GM20431 (cell line): ENCODE measurements at regions not wholly inside any gene's neighbourhood (a gene's known extent, or its start where the extent isn't known, plus 50 kb on each side); places are given as distances from the start of the nearest gene placed in this dataset.
"Not testable (repeated sequence)": the region's sequence is repeated elsewhere in the genome, so short reads cannot be mapped to it uniquely, and the experiment has no call there.

Experiments used
- in situ Hi-C: fragments of 300-500 bp; cut with MseI, MboI; formaldehyde crosslinking; loops from one replicate; pipeline ENCODE4 v1.15.0; 2020; ENCODE audit warnings: low sequenced_read_pairs; ENCODE audit not compliant: unreplicated experiment

DNA sequence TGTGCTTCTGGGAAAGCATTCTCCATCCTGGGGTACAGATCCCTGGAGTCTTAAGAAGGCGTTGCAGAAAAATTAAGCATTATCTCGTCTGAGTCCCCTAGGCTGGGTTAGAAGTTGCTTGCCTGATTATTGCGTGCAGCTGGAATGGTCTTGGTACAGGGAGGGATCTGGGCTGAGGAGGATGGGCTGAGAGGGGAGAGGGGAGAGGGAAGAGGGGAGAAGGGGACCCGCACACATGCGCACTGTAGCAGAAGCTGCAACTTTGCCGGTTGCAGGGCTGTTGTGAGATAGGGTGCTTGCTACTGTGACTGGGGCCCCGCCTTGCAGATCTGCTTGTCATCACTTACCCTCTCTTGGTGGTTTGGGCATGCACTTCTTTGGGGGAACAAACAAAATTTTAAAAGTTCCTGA is 316.8 kb downstream of the DLEU7 start:
- in situ Hi-C loops, result no loop called here

DNA sequence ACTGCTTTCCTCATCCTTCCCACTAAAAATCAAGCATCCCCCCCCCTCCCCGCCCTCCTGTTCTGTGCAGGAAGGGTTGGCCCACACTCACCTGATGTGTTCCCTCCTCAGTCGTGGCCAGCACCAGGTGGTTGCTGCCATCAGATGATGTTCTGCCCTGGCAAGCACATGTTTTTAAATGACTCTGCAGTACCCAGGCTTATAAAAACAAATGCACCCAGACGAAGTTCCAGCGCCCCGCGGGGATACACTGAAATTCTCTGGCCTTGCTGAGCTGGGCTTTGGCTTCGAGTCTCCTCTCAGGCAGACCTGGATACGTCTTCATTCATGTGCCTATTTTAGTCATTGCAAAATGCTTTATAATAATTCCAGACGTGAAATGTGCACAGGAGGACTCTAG is 316.3 kb downstream of the DLEU7 start:
- in situ Hi-C loops, result no loop called here

DNA sequence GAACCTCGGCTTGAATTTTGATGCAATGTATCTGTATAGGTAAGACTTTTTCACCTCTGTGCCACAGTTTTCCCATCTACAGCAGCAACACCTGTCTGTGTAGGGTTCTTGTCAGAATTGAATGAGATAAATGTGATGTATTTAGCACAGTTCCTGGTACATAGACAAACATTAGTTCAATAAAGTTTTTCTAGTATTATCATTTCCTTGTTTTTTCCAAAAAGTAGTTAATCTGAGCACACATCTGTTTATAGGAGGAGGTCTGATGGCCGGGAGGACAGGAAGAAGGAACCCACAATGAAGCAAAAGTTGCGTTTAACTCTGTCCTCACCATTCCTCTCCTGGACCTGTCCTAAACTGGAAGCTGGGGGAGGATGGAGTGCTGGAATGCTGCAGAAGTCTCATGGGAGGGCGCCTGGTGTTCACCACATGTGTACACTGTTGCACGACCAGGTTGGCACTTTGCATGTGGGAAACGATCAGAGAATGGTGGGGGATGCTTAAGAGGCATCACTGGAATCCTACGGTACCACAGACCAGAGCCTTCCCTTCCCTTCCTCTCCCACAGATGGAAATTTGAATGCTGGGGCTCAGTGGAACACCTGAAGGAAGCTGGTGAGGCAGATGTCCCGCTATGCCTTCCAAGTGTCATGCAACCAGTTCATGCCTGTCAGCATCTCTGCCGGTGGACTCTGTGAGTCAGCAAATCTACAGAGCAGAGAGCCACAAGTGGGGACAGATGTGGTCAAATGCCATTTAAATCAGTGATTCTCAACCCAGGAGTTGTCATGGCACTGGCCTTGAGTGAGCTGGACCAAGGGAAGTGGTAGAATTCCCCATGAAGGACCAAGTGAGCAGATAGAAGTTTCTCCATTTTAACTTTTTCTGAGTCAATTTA is 315.6 kb downstream of the DLEU7 start:
- in situ Hi-C loops, result no loop called here

- in situ Hi-C loops, result no loop called here
Measured at GRCh38 chr13:50529154-50529882, 314.2 kb downstream of the DLEU7 start.

GRCh38 chr13:50531917-50532899 is 311.3 kb downstream of the DLEU7 start:
- in situ Hi-C loops, result no loop called here

DNA sequence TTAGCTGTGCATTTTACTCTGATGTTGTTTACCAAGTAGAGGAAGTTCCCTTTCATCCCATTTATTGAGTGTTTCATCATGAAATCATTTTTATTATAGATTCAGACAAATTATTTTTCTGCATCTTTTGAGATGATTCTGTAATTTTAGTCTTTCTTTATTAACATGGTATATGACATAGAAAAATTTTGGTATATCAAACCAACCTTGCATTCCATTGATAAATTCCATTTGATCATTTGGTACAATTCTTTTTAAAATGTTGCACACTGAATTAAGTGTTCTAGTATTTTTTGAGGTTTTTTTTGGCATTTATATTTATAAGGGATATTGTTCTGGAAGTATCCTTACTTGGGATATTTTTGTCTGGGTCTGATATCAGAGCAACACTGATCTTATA is 308.4 kb downstream of the DLEU7 start:
- in situ Hi-C loops, result no loop called here

- in situ Hi-C loops, result no loop called here
Measured at GRCh38 chr13:50537029-50537428, 306.5 kb downstream of the DLEU7 start.

DNA sequence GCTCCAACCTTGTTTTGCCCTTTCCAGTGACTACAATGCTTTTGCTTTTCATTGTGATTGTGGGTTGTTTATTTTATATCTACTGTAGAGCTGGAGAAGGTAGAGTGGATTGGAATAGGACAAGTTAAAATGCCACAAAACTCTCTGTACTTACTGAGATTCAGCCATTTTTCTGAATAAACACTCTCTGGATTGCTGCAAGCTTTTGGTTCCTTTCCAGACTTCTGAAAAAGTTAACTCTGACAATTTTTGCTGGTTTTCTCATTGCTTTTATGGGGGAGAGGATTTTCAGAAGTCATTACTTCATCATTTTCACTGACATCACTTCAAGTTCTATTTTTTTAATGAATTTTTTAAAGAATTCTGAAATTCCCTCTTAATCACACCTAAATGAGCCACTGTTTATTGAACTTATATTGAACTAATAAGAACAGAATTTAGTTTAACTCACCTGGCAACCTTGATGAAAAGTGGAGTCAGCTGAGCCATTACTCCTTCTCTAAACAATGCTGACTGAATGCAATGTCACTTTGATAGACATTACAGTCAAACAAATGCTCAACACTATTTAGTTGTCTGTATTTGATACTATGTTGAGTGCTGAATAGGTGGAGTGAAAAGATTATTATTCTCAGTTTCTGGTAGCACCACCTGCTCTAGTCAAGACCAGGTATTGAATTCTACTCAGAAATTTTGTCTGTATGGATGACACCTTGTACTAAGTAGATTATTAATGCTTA is 303.5 kb downstream of the DLEU7 start:
- in situ Hi-C loops, result no loop called here

DNA sequence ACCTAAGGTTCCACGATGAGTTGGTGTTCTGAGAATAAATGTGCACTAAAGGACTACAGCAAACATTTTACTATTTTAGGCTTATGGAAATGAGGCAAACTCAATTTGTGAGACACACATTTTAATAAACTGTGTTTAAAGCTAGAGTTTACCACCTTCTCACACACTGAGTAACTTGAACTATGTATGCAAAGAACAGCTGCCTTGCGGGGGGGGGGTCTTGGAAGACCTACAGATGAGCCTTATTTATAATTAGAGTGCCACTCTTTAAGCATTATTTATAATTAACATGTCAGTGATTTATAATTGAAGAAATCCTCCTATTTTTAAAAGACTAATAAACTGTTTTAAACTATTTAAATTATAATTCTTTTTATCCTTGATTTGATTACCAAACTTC is 300.4 kb downstream of the DLEU7 start:
- in situ Hi-C loops, result no loop called here

DNA sequence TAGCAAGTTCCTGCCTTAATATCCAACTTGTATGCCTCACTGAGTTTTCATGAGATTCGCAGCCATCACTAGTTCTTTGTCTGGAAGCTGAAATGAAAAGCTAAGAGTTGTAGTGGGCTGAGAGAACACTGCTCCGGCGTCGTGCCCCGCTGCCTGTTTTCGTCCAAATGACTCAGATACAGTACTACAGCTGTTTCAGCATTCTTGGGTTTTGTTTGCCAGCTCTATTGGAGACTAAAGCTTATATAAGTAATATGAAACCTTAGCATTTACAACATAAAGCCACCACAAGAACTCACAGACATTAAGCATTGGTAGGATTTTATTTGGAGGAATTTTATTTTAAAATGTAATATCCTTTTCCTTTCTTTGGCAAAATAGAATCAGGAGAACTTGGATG is 299.7 kb downstream of the DLEU7 start:
- in situ Hi-C loops, result no loop called here

DNA sequence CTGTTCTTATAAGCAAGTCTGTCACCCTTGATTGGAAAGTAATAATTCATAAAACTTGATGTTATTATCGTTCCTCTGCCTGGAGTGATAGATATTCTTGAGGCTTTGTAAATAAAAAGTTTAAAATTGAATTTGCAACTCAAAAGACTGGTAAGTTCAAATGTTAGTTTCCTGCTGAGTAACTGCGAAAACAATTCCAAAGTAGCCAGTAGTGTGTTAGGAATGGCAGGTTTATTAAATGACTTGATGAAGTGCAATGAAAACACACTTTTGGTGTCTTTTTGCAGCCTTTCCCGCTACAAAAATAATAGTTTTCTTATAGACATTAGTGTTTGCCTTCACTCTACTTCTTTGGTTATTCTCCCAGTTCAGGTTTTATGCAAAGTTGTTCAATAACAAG is 299.3 kb downstream of the DLEU7 start:
- in situ Hi-C loops, result no loop called here

DNA sequence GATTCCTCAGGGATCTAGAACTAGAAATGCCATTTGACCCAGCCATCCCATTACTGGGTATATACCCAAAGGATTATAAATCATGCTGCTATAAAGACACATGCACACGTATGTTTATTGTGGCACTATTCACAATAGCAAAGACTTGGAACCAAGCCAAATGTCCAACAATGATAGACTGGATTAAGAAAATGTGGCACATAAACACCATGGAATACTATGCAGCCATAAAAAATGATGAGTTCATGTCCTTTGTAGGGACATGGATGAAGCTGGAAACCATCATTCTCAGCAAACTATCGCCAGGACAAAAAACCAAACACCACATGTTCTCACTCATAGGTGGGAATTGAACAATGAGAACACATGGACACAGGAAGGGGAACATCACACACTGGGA is 296.3 kb downstream of the DLEU7 start:
- in situ Hi-C loops, result not testable (repeated sequence)

DNA sequence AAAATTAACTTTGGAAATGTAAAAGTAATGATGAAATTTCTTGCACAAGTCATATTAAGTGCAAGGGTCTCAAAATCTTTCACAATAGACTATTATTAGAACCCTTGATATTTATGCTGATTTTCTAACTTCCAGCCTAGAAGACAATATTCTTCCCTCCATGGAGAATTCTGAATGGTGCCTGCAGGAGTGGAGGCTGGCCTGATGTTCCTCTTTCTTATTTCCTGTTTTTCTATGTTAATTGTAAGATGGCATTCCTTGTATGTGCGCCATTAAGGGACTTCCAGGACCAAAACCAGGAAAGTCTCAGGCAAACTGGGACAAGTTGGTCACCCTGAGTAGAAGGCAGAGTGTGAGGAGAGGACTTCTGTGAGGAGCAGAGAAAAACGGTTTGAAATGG is 294.9 kb downstream of the DLEU7 start:
- in situ Hi-C loops, result no loop called here

DNA sequence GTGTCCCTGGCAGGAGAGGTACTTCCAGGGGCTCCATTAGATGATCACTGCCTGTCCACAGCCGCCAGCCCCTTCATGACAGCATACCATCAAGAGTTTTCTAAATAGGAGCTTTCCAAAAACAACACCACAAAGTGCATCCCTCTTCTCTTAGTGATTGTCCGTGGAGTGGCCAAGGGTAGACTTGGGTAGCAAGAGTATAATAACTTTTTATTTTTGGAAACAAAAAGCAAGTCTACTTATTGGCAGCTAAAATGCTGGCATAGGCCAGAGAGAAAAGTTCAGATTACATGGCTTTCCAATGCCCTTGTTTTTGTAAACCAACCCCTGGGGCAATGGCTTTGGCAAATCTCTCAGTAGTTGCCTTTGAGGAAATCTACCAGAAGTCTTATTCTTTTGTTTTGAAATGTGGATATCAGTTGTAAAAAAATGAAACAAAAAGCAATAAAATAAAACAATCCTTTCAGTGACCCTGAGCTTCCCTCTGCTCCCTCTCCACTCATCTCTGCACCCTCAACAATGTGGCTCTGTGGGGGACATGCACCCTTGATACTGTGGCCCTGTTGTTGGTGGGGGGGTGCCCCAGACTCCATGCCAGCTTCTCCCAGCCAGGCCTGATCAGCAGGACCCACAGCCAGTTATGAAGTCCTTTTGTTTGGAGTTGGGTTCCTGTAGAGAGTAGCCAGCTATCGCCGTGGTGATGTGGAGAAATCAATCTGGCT is 294.1 kb downstream of the DLEU7 start:
- in situ Hi-C loops, result no loop called here

- in situ Hi-C loops, result no loop called here
Measured at GRCh38 chr13:50550151-50550550, 293.3 kb downstream of the DLEU7 start.

DNA sequence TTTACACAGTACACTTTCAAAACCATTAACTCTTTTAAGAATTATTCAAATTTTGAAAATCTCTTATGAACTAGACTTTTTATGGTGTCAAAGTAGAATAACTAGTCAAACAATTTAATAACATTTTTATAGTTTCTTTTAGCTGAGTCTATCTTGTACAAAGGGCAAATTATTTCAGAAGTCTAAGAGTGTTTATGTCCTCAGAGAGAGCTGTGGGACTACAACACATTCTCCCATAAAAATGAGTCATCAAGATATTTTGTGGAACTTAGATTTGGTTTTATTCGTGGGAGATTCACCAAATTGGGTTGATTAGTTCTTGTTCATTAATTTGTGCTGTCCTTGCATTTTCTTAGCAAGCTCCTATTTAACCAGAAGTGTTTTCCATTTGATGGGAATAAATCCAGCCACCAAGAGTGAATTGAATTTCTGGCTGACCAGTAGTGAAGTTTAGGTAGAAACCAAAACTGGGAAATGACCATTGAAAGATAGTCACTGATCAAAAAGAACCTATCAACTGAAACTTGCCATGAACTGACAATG is 291.0 kb downstream of the DLEU7 start:
- in situ Hi-C loops, result no loop called here

- in situ Hi-C loops, result no loop called here
Measured at GRCh38 chr13:50561739-50562138, 281.8 kb downstream of the DLEU7 start.

DNA sequence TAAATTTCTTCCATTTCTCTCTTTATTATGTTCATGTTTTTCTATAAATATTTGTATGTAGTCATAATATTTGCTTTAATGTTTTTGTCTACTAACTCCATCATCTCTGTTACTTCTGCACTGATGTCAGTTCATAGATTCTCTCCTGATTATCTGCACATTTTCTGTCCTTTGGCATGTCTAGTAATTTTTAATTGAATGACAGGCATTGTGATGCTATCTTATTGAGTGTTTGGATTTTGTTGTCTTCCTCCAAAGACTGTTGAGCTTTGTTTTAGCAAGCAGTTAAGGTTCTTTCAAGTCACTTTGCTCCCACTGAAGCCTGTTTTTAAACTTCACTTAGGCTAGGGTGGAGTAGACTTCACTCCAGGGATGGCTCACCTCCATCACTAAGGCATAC is 276.8 kb downstream of the DLEU7 start:
- in situ Hi-C loops, result no loop called here

- in situ Hi-C loops, result no loop called here
Measured at GRCh38 chr13:50572129-50572528, 271.4 kb downstream of the DLEU7 start.
